Upper lobe of left lung (tissue), 4 donors: ENCODE measurements at regions not wholly inside any gene's neighbourhood (a gene's known extent, or its start where the extent isn't known, plus 50 kb on each side); places are given as distances from the start of the nearest gene placed in this dataset.

Source experiments
- EP300 ChIP-seq, 4 donors: sonication (generic); formaldehyde crosslinking; IDR thresholded peaks; one replicate each; pipeline ENCODE4 v1.5.1; 2017; ENCODE audit warnings: antibody characterized with exemption in 4 of 4, control low read depth in 2 of 4
- POLR2A ChIP-seq, 4 donors: fragments of 450-650 bp; IDR thresholded peaks; one replicate each; pipeline ENCODE4 v1.5.1; 2016 to 2017; ENCODE audit warnings: antibody characterized with exemption in 4 of 4, mild to moderate bottlenecking in 2 of 4
- TF ChIP-seq, protein P1 (sequence below), 6 experiments: fragments of 450-650 bp in 4 of 6; fragments of 200-600 bp in 2 of 6; sonication (generic) in 2 of 6; IDR thresholded peaks; one replicate each; pipeline ENCODE4 v1.5.1; 2016 to 2019; ENCODE audit warnings: antibody characterized with exemption in 6 of 6

DNA sequence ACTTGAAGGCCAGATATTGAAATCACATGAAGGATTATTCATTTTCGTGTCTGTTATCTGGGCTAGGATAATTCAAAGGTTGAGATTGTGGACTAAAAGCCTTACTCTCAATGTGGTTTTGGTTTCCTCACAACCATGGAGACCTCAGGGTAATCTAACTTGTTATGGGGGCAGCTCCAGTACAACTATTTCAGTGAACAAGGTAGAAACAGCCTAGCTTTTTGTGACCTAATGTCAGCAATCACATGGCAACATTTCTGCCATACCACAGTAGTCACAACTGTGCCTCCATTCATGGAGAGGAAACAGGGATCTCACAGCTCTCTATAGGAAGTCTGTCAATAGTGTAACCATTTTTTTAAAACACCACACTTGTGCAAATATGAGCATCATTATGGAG lies 62.4 kb upstream of the RARB start:
- TF ChIP-seq, protein P1, sequence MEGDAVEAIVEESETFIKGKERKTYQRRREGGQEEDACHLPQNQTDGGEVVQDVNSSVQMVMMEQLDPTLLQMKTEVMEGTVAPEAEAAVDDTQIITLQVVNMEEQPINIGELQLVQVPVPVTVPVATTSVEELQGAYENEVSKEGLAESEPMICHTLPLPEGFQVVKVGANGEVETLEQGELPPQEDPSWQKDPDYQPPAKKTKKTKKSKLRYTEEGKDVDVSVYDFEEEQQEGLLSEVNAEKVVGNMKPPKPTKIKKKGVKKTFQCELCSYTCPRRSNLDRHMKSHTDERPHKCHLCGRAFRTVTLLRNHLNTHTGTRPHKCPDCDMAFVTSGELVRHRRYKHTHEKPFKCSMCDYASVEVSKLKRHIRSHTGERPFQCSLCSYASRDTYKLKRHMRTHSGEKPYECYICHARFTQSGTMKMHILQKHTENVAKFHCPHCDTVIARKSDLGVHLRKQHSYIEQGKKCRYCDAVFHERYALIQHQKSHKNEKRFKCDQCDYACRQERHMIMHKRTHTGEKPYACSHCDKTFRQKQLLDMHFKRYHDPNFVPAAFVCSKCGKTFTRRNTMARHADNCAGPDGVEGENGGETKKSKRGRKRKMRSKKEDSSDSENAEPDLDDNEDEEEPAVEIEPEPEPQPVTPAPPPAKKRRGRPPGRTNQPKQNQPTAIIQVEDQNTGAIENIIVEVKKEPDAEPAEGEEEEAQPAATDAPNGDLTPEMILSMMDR (IDR thresholded peaks at IDR 0.05) = no peak
- TF ChIP-seq POLR2A (IDR thresholded peaks at IDR 0.05) (no peak), EP300 (IDR thresholded peaks at IDR 0.05) (no peak)
